Cardiac muscle cell (in vitro differentiated cells and primary cell): ENCODE measurements at regions not wholly inside any gene's neighbourhood (a gene's known extent, or its start where the extent isn't known, plus 50 kb on each side); places are given as distances from the start of the nearest gene placed in this dataset.

Source experiments
- DNase-seq, 2 donors: peaks; one replicate each; pipeline versions ENCODE4 v3.0.0 to v3.0.0-alpha.2; 2010 to 2017; ENCODE audit warnings: low read depth in 1 of 2, low spot score in 1 of 2
- H3K27ac ChIP-seq: fragments of 200-600 bp; sonication (generic); 2 replicates; pipeline ENCODE4 v1.5.1; 2016
- H3K27me3 ChIP-seq: fragments of 200-600 bp; sonication (generic); 2 replicates; pipeline ENCODE4 v1.6.0; 2016; ENCODE audit warnings: control low read depth
- H3K36me3 ChIP-seq: fragments of 200-600 bp; sonication (generic); 2 replicates; pipeline ENCODE4 v1.5.1; 2016; ENCODE audit warnings: control low read depth
- H3K4me1 ChIP-seq: fragments of 200-600 bp; sonication (generic); 2 replicates; pipeline ENCODE4 v1.8.1; 2017; ENCODE audit warnings: low read depth, mild to moderate bottlenecking, mixed run types
- H3K4me3 ChIP-seq: fragments of 200-600 bp; sonication (generic); 2 replicates; pipeline ENCODE4 v1.5.1; 2016; ENCODE audit warnings: mild to moderate bottlenecking
- H3K9me3 ChIP-seq: fragments of 200-600 bp; sonication (generic); 2 replicates; pipeline ENCODE4 v1.5.1; 2017; ENCODE audit warnings: low read depth, mild to moderate bottlenecking, control low read depth
- TF ChIP-seq, protein P1 (sequence below): IDR thresholded peaks from 2 replicates; pipeline ENCODE4 v1.5.1; 2012; ENCODE audit warnings: low read depth, mild to moderate bottlenecking, low read length

DNA sequence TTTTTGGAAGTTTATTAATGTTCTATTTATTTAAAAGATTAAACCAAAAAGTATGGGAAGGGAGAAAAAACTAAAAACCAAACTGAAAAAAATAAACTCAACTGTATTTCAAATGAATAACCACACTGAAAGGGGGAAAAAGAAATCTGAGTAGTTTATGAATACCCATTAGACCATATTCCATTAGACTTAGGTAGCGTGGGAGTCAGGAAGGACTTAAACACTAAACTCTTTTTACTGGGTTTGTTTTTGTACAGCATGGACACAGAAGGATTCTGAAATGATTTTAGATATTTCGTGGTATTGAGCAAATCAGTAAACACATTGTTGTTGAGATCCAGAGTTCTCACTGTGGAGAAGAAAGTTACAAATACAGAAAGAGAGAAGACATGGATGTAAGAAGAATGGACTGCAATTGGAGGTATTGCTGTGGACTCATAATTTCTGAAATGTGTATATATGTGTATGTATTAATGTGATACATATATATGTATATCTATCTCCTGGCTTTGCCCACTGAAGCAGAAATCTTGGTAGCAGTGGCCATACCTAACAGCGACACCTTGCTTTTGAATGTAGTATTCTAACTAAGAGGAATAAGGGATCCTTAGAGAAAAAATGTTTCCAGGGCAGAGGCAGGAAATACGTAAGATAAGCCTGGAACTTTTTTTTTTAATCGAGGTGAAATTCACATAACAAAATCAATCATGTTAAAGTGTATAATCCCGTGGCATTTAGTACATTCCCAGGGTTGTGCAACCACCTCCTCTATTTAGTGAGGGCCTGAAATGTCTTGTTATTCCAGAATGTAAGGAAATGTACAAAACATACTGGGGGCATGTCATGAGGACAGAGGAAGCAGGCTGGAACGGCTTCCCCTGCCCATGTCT, 228.8 kb downstream of the SMARCA2 start:
- TF ChIP-seq, protein P1, sequence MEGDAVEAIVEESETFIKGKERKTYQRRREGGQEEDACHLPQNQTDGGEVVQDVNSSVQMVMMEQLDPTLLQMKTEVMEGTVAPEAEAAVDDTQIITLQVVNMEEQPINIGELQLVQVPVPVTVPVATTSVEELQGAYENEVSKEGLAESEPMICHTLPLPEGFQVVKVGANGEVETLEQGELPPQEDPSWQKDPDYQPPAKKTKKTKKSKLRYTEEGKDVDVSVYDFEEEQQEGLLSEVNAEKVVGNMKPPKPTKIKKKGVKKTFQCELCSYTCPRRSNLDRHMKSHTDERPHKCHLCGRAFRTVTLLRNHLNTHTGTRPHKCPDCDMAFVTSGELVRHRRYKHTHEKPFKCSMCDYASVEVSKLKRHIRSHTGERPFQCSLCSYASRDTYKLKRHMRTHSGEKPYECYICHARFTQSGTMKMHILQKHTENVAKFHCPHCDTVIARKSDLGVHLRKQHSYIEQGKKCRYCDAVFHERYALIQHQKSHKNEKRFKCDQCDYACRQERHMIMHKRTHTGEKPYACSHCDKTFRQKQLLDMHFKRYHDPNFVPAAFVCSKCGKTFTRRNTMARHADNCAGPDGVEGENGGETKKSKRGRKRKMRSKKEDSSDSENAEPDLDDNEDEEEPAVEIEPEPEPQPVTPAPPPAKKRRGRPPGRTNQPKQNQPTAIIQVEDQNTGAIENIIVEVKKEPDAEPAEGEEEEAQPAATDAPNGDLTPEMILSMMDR: peak; percentile 15
- H3K9me3 ChIP-seq: no peaks in the 10 kb centered on the region
- no peaks in the 10 kb centered on the region for H3K36me3 ChIP-seq

DNA sequence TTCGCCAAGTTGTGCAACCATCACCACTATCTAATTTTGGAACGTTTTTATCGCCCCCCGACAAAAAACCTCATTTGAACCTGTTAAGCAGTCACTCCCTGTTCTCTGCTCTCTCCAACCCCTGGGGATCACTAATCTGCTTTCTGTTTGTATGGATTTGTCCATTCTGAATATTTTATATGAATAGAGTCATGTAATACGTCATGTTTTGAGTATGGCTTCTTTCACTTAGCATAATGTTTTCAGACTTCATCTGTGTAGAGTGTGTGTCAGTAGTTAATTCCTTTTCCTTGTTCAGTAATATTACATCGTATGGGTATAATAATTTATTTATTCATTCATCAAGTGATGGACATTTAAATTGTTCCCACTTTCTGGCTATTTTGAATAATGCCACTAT, 232.2 kb downstream of the SMARCA2 start:
- DNase-seq: peak in 1 of 2 donors; percentile 19
- H3K36me3 ChIP-seq: no peaks in the 10 kb centered on the region
- H3K9me3 ChIP-seq: no peaks in the 10 kb centered on the region
- H3K27ac ChIP-seq: no peak overlapping the region
- no peak overlapping the region for H3K4me3 ChIP-seq
- H3K27me3 ChIP-seq: no peaks in the 10 kb centered on the region
- peaks cover 8% of the 10 kb centered on the region for H3K4me1 ChIP-seq
- TF ChIP-seq, protein P1: no peak

More for the DNA sequence above, 228.8 kb downstream of the SMARCA2 start:
- H3K4me3 ChIP-seq: no peak overlapping the region
- DNase-seq: peak in 1 of 2 donors; percentile 60
- no peak overlapping the region for H3K27ac ChIP-seq
- H3K27me3 ChIP-seq: no peaks in the 10 kb centered on the region
- peaks cover 9% of the 10 kb centered on the region for H3K4me1 ChIP-seq

DNA sequence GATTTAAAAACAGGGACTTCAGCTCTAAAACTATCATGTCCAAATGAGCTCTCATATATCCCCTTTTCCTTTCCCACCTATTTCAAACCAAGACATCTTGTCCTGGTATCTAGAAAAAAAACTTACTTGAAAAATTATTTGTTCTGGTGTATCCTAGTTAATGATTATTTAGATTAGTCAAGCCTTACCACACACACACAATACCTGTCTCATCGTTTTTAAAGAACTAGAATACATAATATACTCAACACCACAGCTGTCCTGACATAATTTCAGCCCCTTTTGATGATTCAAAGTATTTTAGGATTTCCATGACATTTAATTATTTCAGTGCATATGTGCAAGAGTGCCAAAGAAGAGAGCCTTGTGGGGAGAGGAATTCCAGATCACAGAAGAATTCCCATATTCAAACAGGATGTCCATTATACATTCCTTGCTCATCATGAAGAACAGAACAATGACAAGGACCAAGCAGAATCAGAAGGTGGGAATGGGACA, 233.7 kb downstream of the SMARCA2 start:
- H3K9me3 ChIP-seq: no peaks in the 10 kb centered on the region
- no peak overlapping the region for H3K4me3 ChIP-seq

DNA sequence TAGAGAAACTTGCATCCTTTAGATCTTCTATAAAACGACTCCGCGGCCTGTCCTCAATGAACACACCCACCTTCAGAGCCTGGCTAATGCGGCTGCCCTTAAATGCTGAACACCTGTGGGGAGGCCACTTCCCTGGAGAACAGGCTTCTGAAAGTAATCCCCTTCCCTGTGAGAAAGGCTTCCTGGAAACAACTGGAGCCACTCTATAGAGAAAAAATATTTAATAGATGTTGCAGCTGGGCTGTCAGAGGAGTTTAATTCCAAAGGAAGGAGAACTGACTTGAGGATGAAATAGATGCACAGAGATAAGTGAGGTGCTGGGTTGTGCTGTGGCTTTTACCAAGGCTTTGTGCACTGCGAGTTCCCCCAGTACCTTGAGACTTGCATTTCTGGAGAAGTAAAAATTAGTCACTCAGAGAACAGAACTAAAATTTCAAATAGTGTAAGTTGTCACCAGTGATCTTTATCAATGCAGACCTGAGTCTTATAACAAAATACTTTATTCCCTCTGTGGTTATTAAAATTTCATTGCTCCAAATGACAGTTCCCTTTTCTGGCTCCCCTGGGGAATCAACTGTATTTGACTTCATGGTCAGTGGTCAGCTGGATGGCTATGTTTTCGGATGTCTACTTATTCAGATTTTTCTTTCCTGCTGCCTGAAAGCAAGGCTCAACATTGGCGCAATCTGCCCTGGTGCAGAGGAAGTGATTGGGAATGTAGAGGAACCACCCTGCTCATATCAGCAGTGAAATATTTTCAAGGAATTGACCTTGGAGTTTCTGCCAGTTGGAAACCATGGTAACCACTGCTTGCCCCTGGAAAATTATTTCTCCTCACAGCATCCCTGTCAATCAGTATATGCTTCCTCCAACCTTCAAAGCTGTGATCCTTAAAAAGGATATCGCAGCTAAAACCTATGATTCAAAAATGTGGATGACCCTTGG, 238.8 kb downstream of the SMARCA2 start:
- Histone ChIP-seq H3K4me1 (no peaks in the 10 kb centered on the region), H3K4me3 (no peak overlapping the region), H3K27me3 (no peaks in the 10 kb centered on the region), H3K9me3 (no peaks in the 10 kb centered on the region), H3K36me3 (no peaks in the 10 kb centered on the region), H3K27ac (no peak overlapping the region)
- TF ChIP-seq, protein P1: no peak
- DNase-seq: no peak

More for the DNA sequence above, 233.7 kb downstream of the SMARCA2 start:
- TF ChIP-seq, protein P1: no peak
- no peaks in the 10 kb centered on the region for H3K27me3 ChIP-seq
- no peaks in the 10 kb centered on the region for H3K4me1 ChIP-seq
- H3K36me3 ChIP-seq: no peaks in the 10 kb centered on the region
- DNase-seq: no peak
- H3K27ac ChIP-seq: no peak overlapping the region

DNA sequence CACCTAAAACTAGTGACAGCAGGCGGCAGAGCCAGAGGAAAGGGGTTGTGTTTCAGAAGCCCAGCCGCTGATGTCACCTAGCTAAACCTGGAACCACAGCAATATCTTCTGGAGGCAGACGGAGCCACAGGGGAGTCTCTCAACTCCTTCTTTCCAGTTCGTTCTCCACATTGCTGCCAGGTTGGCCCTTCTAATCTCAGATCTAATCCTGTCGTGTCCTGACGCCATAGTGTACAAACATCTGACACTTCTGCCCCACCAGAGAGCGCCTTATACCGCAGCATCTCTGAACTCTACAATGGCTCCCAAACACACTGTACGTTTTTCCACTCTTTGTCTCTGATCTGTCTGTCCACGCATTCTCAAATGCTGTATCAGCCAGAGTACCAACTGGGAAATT, 240.0 kb downstream of the SMARCA2 start:
- Histone ChIP-seq H3K27ac (no peak overlapping the region), H3K4me3 (no peak overlapping the region), H3K4me1 (no peaks in the 10 kb centered on the region), H3K27me3 (no peaks in the 10 kb centered on the region), H3K9me3 (no peaks in the 10 kb centered on the region), H3K36me3 (no peaks in the 10 kb centered on the region)
- DNase-seq: peak in 1 of 2 donors; percentile 28
- TF ChIP-seq, protein P1: peak; percentile 16
